ENCODE measurements at regions not wholly inside any gene's neighbourhood (a gene's known extent, or its start where the extent isn't known, plus 50 kb on each side); places are given as distances from the start of the nearest gene placed in this dataset.
"Not testable (repeated sequence)": the region's sequence is repeated elsewhere in the genome, so short reads cannot be mapped to it uniquely, and the experiment has no call there.

GRCh38 chr2:240243049-240243448, 102.6 kb upstream of the OTOS start:
- DNase-seq, result not testable (repeated sequence)

- no peak for DNase-seq
Observed at GRCh38 chr2:240244543-240244942, 104.1 kb upstream of the OTOS start.

- DNase-seq, result no peak
Observed at GRCh38 chr2:240245184-240245583, 104.7 kb upstream of the OTOS start.

- DNase-seq, result no peak
Observed at GRCh38 chr2:240245706-240246105, 105.2 kb upstream of the OTOS start.

GRCh38 chr2:240246173-240246820, 105.8 kb upstream of the OTOS start:
- DNase-seq, result no peak

GRCh38 chr2:240247241-240247867, 106.9 kb upstream of the OTOS start:
- no peak for DNase-seq

- DNase-seq, result no peak
Observed at GRCh38 chr2:240247868-240248720, 107.6 kb upstream of the OTOS start.

- DNase-seq, result no peak
Observed at GRCh38 chr2:240248721-240249422, 108.4 kb upstream of the OTOS start.

- no peak for DNase-seq
Observed at GRCh38 chr2:240249423-240250149, 109.1 kb upstream of the OTOS start.

- DNase-seq, result no peak
Observed at GRCh38 chr2:240250150-240250984, 109.9 kb upstream of the OTOS start.

- peak; percentile 17 for DNase-seq
Observed at GRCh38 chr2:240250985-240251847, 110.8 kb upstream of the OTOS start.

- DNase-seq, result no peak
Observed at GRCh38 chr2:240251848-240252190, 111.4 kb upstream of the OTOS start.

- DNase-seq, result no peak
Observed at GRCh38 chr2:240252191-240252871, 111.9 kb upstream of the OTOS start.

GRCh38 chr2:240252872-240253511, 112.5 kb upstream of the OTOS start:
- DNase-seq, result no peak

GRCh38 chr2:240253583-240254145, 113.2 kb upstream of the OTOS start:
- no peak for DNase-seq

GRCh38 chr2:240254337-240255164, 114.1 kb upstream of the OTOS start:
- no peak for DNase-seq

GRCh38 chr2:240255165-240255491, 114.7 kb upstream of the OTOS start:
- no peak for DNase-seq
